ENCODE measurements at regions not wholly inside any gene's neighbourhood (a gene's known extent, or its start where the extent isn't known, plus 50 kb on each side); places are given as distances from the start of the nearest gene placed in this dataset.

DNA sequence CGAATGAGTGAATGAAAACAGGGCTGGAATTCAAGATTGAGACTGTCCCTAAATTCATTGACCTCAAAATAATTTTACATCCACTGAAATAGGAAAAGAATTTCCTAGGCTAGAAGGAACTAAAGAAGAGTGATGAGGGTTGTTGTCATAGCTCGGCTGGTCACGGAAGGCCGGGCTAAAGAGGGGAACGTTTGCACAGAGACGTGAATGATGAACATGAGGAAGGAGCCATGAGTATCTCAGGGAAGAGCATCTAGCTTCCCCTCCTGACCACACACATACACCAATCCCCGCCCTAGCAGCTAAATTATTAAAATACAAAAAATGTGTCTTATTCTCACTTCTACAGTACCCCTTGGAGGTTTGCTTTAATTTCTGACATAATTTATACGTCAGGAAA is 124.4 kb upstream of the ABCA1 start:
- Mint-ChIP-seq H3K27me3 (ENCODE audit: unreplicated experiment) (no peaks in the 10 kb centered on the region), H3K36me3 (ENCODE audit: unreplicated experiment) (no peaks in the 10 kb centered on the region), H3K9me3 (ENCODE audit: unreplicated experiment) (no peaks in the 10 kb centered on the region), H3K4me3 (ENCODE audit: unreplicated experiment) (no peak overlapping the region), H3K27ac (ENCODE audit: unreplicated experiment) (no peak overlapping the region), H3K4me1 (ENCODE audit: unreplicated experiment) (peaks cover 23% of the 10 kb centered on the region)
- TF ChIP-seq, protein P1, sequence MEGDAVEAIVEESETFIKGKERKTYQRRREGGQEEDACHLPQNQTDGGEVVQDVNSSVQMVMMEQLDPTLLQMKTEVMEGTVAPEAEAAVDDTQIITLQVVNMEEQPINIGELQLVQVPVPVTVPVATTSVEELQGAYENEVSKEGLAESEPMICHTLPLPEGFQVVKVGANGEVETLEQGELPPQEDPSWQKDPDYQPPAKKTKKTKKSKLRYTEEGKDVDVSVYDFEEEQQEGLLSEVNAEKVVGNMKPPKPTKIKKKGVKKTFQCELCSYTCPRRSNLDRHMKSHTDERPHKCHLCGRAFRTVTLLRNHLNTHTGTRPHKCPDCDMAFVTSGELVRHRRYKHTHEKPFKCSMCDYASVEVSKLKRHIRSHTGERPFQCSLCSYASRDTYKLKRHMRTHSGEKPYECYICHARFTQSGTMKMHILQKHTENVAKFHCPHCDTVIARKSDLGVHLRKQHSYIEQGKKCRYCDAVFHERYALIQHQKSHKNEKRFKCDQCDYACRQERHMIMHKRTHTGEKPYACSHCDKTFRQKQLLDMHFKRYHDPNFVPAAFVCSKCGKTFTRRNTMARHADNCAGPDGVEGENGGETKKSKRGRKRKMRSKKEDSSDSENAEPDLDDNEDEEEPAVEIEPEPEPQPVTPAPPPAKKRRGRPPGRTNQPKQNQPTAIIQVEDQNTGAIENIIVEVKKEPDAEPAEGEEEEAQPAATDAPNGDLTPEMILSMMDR (IDR thresholded peaks at IDR 0.05) = no peak
- no peak for DNase-seq (ENCODE audit: extremely low spot score, unreplicated experiment)

DNA sequence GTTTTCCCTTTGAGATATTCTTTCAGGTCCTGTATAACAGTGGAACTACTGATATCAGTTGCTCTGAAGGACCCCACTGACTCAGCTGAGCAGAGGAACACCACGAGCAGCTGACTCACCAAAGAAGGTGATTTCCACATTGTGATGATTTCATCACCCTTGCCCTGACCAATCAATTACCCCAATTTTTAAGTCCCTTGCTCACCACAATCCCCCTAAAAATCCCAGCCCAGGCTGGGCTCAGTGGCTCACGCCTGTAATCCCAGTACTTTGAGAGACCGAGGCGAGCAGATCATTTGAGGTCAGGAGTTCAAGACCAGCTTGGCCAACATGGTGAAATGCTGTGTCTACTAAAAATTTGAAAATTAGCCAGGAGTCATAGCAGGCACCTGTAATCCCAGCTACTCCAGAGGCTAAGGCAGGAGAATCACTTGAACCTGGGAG is 125.3 kb upstream of the ABCA1 start:
- TF ChIP-seq, protein P1 (IDR thresholded peaks at IDR 0.05) = no peak
- H3K27me3 Mint-ChIP-seq (ENCODE audit: unreplicated experiment) = no peaks in the 10 kb centered on the region
- H3K9me3 Mint-ChIP-seq (ENCODE audit: unreplicated experiment) = no peaks in the 10 kb centered on the region
- no peak overlapping the region for H3K4me3 Mint-ChIP-seq (ENCODE audit: unreplicated experiment)
- no peaks in the 10 kb centered on the region for H3K36me3 Mint-ChIP-seq (ENCODE audit: unreplicated experiment)
- peaks cover 23% of the 10 kb centered on the region for H3K4me1 Mint-ChIP-seq (ENCODE audit: unreplicated experiment)
- DNase-seq (ENCODE audit: extremely low spot score, unreplicated experiment) = no peak
- no peak overlapping the region for H3K27ac Mint-ChIP-seq (ENCODE audit: unreplicated experiment)

DNA sequence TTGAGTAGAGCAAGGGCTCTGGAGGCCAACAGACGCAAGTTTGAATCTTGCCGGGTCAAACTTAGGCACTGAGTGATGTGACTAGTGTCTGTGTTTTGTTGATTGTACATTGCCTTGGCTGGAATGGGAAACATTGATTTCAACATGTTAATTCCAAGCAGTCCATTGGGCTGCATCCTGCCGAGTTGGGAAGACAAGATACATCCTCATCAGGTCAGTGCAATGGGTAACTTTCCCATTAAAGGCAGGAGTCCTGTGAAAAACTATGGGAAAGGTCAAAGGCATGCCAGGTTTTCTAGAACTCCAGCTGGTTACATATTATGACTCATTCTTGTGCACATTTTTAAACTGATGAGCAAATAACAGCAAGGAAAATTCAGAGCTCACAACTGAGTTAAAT is 126.5 kb upstream of the ABCA1 start:
- peaks cover 23% of the 10 kb centered on the region for H3K4me1 Mint-ChIP-seq (ENCODE audit: unreplicated experiment)
- H3K27ac Mint-ChIP-seq (ENCODE audit: unreplicated experiment) = peak overlapping the region; percentile 92

DNA sequence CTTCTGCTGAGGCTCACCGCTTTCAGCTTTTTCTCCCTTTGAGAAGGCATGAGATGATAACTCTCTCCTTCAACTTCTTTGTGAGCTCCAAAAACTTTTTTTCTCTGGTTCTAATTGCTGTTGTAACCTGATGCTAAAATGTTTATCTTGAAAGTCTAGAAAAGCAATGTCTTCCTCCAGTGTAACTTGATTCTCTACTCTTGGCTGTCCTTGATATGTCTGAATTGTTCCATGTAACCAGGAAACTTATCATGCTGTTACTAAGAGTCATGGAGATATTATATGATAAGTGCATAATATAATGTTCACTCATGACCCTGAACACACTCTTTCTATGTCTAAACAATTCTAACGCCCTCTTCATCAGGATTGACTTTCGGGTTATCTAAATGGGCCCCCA is 128.0 kb upstream of the ABCA1 start:
- no peak for DNase-seq (ENCODE audit: extremely low spot score, unreplicated experiment)
- Mint-ChIP-seq H3K27me3 (ENCODE audit: unreplicated experiment) (no peaks in the 10 kb centered on the region), H3K4me1 (ENCODE audit: unreplicated experiment) (peaks cover 23% of the 10 kb centered on the region), H3K36me3 (ENCODE audit: unreplicated experiment) (no peaks in the 10 kb centered on the region), H3K27ac (ENCODE audit: unreplicated experiment) (peak overlapping the region; percentile 73), H3K4me3 (ENCODE audit: unreplicated experiment) (no peak overlapping the region), H3K9me3 (ENCODE audit: unreplicated experiment) (no peaks in the 10 kb centered on the region)
- TF ChIP-seq, protein P1 (IDR thresholded peaks at IDR 0.05) = no peak

More for the DNA sequence above, 126.5 kb upstream of the ABCA1 start:
- no peak for DNase-seq (ENCODE audit: extremely low spot score, unreplicated experiment)
- Mint-ChIP-seq H3K36me3 (ENCODE audit: unreplicated experiment) (no peaks in the 10 kb centered on the region), H3K4me3 (ENCODE audit: unreplicated experiment) (no peak overlapping the region), H3K27me3 (ENCODE audit: unreplicated experiment) (no peaks in the 10 kb centered on the region), H3K9me3 (ENCODE audit: unreplicated experiment) (no peaks in the 10 kb centered on the region)
- TF ChIP-seq, protein P1 (IDR thresholded peaks at IDR 0.05) = no peak

DNA sequence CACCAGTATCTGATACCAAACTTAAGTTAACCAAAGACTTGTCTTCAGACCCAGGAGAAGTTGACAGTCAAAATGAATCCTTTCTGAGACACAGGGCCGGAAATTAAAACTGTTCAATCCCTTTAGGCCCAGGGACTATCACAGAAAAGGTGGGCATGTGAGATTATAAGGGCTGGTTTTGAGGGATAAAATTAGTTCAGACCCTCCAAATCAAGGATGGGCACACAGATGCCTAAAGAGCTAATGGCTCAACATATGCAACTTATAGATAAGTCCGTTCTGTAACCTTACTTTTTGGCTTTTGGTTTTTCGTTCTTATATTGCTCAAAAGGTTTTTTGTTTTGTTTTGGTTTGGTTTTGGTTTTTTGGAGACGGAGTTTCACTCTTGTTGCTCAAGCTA is 129.6 kb upstream of the ABCA1 start:
- no peak overlapping the region for H3K4me3 Mint-ChIP-seq (ENCODE audit: unreplicated experiment)

More for the DNA sequence above, 129.6 kb upstream of the ABCA1 start:
- TF ChIP-seq, protein P1 (IDR thresholded peaks at IDR 0.05) = no peak
- Mint-ChIP-seq H3K36me3 (ENCODE audit: unreplicated experiment) (no peaks in the 10 kb centered on the region), H3K27me3 (ENCODE audit: unreplicated experiment) (no peaks in the 10 kb centered on the region), H3K9me3 (ENCODE audit: unreplicated experiment) (no peaks in the 10 kb centered on the region), H3K27ac (ENCODE audit: unreplicated experiment) (no peak overlapping the region), H3K4me1 (ENCODE audit: unreplicated experiment) (peaks cover 30% of the 10 kb centered on the region)
- no peak for DNase-seq (ENCODE audit: extremely low spot score, unreplicated experiment)
